ENCODE measurements at regions not wholly inside any gene's neighbourhood (a gene's known extent, or its start where the extent isn't known, plus 50 kb on each side); places are given as distances from the start of the nearest gene placed in this dataset.

DNA sequence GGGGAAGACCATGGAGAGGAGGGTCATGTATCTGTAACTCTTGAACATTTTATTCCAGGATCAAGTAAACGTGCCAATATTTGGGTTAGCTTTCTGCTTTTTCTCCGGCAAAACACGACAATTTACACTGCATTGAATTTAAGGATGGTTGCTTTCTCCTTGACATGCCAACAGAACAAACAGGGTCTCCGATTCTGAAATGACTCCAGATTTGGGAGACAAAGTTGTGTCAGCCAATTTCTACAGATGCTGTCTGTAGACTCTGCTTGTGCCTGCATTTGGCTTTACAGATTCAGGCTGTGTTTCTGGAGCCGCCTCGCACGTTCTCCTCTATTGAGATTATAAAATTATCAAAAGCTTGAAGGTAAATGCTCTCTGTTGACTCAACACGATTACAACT lies 207.0 kb downstream of the ASMT start:
- Histone ChIP-seq H3K4me3 (ENCODE audit: low read depth, low read length) (no peak overlapping the region), H3K27me3 (replicated peaks; ENCODE audit: control insufficient read depth, insufficient read depth, low read length) (no peaks in the 10 kb centered on the region), H3K4me1 (no peaks in the 10 kb centered on the region), H3K36me3 (ENCODE audit: control insufficient read depth, insufficient read depth, low read length) (no peaks in the 10 kb centered on the region), H3K9me3 (no peaks in the 10 kb centered on the region)
- DNase-seq, result no peak
- H3K27ac Mint-ChIP-seq (ENCODE audit: unreplicated experiment), result no peak overlapping the region
- H3K27me3 Mint-ChIP-seq (ENCODE audit: insufficient read depth, unreplicated experiment), result no peaks in the 10 kb centered on the region
- no peaks in the 10 kb centered on the region for H3K9me3 Mint-ChIP-seq (ENCODE audit: unreplicated experiment)
- ChIA-PET CTCF (no interaction called here), POLR2A (no interaction called here)
- no TSS peak for BruUV-seq (replicated peaks)
- H3K4me1 Mint-ChIP-seq (ENCODE audit: low read depth, unreplicated experiment), result no peaks in the 10 kb centered on the region
- intact Hi-C loops (cut with micrococcal nuclease; ENCODE audit: unreplicated experiment), result no loop called here
- H3K36me3 Mint-ChIP-seq (ENCODE audit: insufficient read depth, unreplicated experiment), result no peaks in the 10 kb centered on the region
- TF ChIP-seq, protein P1, sequence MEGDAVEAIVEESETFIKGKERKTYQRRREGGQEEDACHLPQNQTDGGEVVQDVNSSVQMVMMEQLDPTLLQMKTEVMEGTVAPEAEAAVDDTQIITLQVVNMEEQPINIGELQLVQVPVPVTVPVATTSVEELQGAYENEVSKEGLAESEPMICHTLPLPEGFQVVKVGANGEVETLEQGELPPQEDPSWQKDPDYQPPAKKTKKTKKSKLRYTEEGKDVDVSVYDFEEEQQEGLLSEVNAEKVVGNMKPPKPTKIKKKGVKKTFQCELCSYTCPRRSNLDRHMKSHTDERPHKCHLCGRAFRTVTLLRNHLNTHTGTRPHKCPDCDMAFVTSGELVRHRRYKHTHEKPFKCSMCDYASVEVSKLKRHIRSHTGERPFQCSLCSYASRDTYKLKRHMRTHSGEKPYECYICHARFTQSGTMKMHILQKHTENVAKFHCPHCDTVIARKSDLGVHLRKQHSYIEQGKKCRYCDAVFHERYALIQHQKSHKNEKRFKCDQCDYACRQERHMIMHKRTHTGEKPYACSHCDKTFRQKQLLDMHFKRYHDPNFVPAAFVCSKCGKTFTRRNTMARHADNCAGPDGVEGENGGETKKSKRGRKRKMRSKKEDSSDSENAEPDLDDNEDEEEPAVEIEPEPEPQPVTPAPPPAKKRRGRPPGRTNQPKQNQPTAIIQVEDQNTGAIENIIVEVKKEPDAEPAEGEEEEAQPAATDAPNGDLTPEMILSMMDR (IDR thresholded peaks at IDR 0.05; ENCODE audit: insufficient read depth in 1 of 2, low read depth in 1 of 2, low read length in 1 of 2, severe bottlenecking in 1 of 2, unreplicated experiment in 1 of 2), result no peak
- H3K4me3 Mint-ChIP-seq (ENCODE audit: unreplicated experiment), result no peak overlapping the region

- Histone ChIP-seq H3K36me3 (ENCODE audit: control insufficient read depth, insufficient read depth, low read length) (no peaks in the 10 kb centered on the region), H3K4me3 (ENCODE audit: low read depth, low read length) (no peak overlapping the region), H3K4me1 (no peaks in the 10 kb centered on the region), H3K9me3 (no peaks in the 10 kb centered on the region), H3K27me3 (replicated peaks; ENCODE audit: control insufficient read depth, insufficient read depth, low read length) (no peaks in the 10 kb centered on the region)
- Mint-ChIP-seq H3K27me3 (ENCODE audit: insufficient read depth, unreplicated experiment) (no peaks in the 10 kb centered on the region), H3K36me3 (ENCODE audit: insufficient read depth, unreplicated experiment) (no peaks in the 10 kb centered on the region), H3K4me3 (ENCODE audit: unreplicated experiment) (no peak overlapping the region), H3K9me3 (ENCODE audit: unreplicated experiment) (no peaks in the 10 kb centered on the region), H3K4me1 (ENCODE audit: low read depth, unreplicated experiment) (no peaks in the 10 kb centered on the region), H3K27ac (ENCODE audit: unreplicated experiment) (no peak overlapping the region)
- DNase-seq, result no peak
- ChIA-PET CTCF (no interaction called here), POLR2A (no interaction called here)
- BruUV-seq (replicated peaks), result no TSS peak
- intact Hi-C loops (cut with micrococcal nuclease; ENCODE audit: unreplicated experiment), result no loop called here
- TF ChIP-seq, protein P1 (IDR thresholded peaks at IDR 0.05; ENCODE audit: insufficient read depth in 1 of 2, low read depth in 1 of 2, low read length in 1 of 2, severe bottlenecking in 1 of 2, unreplicated experiment in 1 of 2), result no peak
Observed at GRCh38 chrX:1824855-1825254, 210.0 kb downstream of the ASMT start.

DNA sequence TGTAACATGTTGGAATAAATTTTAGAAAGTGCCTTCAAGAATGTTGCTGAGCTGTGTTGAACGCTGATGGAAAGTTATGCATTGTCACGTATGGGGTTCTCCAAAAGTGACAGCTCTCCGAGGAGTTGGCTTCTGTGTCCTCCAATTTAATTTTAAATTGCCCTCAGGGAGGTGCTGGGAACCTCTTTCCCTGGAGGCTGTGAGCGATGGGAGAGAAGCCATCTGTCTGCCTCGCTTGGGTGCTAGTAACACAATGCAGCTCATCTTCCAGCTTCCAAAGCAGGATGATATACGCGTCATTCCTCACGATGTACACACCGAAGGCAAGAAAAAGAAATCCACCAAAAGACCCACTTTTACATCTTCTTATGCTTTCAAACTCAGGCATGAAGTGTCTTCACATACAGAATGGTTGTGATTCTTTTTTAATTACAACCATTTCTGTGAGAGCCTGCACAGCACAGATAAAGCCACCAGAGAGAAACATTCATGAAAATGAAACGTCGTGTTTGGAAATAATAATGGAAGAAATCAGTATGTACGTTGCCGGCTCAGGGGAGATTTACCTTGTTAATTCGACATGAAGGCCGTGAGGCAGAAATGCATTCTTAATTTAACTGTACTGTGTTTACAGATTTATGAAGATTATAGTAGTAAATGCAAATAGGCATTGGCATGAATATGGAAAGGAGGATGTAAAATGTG lies 218.9 kb downstream of the ASMT start:
- Mint-ChIP-seq H3K36me3 (ENCODE audit: insufficient read depth, unreplicated experiment) (no peaks in the 10 kb centered on the region), H3K4me3 (ENCODE audit: unreplicated experiment) (no peak overlapping the region), H3K9me3 (ENCODE audit: unreplicated experiment) (peaks cover 21% of the 10 kb centered on the region), H3K27me3 (ENCODE audit: insufficient read depth, unreplicated experiment) (no peaks in the 10 kb centered on the region), H3K27ac (ENCODE audit: unreplicated experiment) (no peak overlapping the region), H3K4me1 (ENCODE audit: low read depth, unreplicated experiment) (no peaks in the 10 kb centered on the region)
- TF ChIP-seq, protein P1 (IDR thresholded peaks at IDR 0.05; ENCODE audit: insufficient read depth in 1 of 2, low read depth in 1 of 2, low read length in 1 of 2, severe bottlenecking in 1 of 2, unreplicated experiment in 1 of 2), result no peak
- H3K36me3 ChIP-seq (ENCODE audit: control insufficient read depth, insufficient read depth, low read length), result no peaks in the 10 kb centered on the region
- H3K4me3 ChIP-seq (ENCODE audit: low read depth, low read length), result no peak overlapping the region
- no peaks in the 10 kb centered on the region for H3K27me3 ChIP-seq (replicated peaks; ENCODE audit: control insufficient read depth, insufficient read depth, low read length)
- intact Hi-C loops (cut with micrococcal nuclease; ENCODE audit: unreplicated experiment), result no loop called here
- H3K4me1 ChIP-seq, result no peaks in the 10 kb centered on the region
- DNase-seq, result no peak
- POLR2A ChIA-PET, result no interaction called here
- BruUV-seq (replicated peaks), result no TSS peak
- CTCF ChIA-PET, result no interaction called here
- H3K9me3 ChIP-seq, result no peaks in the 10 kb centered on the region

All from Caco-2 (cell line).